ENCODE measurements at regions not wholly inside any gene's neighbourhood (a gene's known extent, or its start where the extent isn't known, plus 50 kb on each side); places are given as distances from the start of the nearest gene placed in this dataset.

- no peak for DNase-seq
These were observed 179.0 kb upstream of the IGF1 start for GRCh38 chr12:102659200-102659911.

- DNase-seq = no peak
These were observed 173.0 kb upstream of the IGF1 start for GRCh38 chr12:102653406-102653805.

- no peak for DNase-seq
These were observed 172.4 kb upstream of the IGF1 start for GRCh38 chr12:102652645-102653313.

- no peak for DNase-seq
These were observed 165.6 kb upstream of the IGF1 start for GRCh38 chr12:102645968-102646367.

DNA sequence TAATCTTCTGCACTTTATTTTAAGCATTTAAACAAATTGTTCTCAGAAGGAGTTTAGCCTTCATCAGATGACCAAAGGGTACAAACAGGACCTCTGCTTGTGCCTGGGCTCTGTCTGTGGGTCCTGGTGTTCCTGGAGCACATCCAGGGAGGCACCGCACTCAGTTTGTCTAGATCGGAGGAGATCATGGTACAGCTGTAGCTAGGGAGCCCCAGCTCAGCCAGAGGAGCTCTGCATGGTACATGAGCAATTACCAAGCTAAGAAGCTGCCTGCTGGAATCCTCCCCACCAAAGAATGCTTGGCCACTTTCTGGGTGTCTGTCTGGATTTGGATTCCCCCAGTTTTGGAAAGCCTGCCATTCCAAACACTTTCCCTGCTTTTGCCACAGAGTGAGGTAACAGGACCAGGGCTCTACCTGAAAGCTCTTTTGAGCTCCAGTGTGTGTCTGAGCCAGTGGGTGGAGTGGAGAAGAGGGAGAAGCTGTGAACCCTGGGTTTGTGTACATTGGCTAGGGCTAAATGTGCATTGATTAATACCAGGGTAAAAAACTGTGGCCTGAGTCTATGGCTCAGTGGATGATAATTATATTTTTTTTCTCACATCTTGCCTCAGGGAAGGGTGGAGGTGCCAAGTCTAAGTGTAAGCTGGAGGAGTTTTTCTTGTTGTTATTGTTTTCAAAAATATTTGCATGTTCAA, 163.7 kb upstream of the IGF1 start:
- DNase-seq = no peak

DNA sequence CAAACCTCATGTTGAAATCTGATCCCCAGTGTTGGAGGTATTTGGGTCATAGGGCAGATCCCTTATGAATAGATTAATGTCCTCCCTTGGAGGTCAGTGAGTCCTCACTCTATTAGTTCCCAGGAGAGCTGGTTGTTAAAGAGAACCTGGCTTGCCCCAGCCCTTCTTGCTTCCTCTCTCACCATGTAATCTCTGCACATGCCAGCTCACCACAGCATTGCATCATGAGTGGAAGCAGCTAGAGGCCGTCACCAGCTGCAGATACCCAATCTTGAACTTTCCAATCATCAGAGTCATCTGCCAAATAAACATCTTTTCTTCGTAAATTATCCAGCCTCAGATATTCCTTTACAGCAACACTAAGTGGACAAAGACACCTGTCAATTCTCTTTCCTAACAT, 161.8 kb upstream of the IGF1 start:
- DNase-seq = peak; percentile 20

DNA sequence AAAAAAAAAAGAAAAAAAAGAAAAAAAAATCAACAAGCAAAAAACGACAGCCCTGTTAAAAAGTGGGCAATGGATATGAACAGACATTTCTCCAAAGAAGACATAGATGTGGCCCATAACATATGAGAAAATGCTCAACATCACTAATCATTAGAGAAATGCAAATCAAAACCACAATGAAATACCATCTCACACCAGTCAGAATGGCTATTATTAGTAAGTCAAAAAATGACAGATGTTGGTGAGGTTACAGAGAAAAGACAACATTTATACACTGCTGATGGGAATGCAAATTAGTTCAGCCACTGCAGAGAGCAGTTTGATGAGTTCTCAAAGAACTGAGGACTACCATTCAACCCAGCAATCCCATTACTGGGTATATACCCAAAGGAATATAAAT, 160.3 kb upstream of the IGF1 start:
- peak; percentile 36 for DNase-seq

GRCh38 chr12:102638777-102639176, 158.4 kb upstream of the IGF1 start:
- DNase-seq = peak; percentile 60

GRCh38 chr12:102633981-102634605, 153.7 kb upstream of the IGF1 start:
- peak; percentile 82 for DNase-seq

GRCh38 chr12:102631274-102631673, 150.9 kb upstream of the IGF1 start:
- DNase-seq = peak; percentile 89

DNA sequence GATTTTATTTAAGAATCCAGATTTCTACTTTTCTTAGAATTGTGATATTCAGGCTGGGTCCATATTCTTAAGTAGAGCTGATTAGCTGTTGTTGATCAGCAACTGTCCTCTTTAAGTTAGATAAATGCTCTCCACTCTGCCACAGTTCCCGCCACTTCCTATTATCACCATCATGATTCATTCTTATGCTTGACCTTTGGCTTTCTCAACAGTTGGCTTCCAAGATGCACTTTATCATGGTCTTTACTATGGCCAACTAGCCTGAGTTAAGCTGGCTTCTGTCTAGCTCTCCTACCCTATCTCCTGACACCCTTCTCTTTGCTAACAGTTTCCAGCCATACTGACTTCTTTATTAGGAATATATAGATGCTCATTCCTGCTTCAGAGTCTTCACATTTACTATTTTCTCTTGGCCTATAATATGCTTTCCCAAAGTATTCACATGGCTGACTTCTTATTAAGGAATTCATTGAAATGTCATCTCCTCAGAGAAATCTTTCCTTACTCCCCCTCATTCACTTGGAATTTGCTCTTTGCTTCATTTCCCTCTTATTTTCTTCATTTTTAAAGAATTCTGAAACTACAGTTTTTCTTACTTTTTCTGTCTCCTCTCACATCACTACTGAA, 149.0 kb upstream of the IGF1 start:
- peak; percentile 66 for DNase-seq

GRCh38 chr12:102625819-102626218, 145.5 kb upstream of the IGF1 start:
- DNase-seq = no peak

DNA sequence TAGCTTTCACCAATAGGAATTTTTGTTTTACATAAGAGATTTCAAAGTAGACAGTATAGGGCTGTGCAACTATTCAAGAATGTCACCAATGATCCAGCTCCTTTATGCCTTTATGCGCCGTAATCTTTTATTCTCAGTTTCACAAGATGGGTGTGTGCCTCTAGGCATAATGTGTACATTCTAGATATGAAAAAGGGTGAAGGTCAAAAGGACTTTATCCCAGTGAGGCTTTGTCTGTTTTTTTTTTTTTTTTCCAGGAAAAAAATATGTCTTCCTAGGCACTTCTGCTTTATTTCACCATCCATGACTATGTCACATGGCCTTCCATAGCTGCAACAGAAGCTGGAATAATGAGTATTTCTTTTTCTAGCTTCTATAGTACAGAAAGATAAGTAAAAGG, 142.3 kb upstream of the IGF1 start:
- no peak for DNase-seq

DNA sequence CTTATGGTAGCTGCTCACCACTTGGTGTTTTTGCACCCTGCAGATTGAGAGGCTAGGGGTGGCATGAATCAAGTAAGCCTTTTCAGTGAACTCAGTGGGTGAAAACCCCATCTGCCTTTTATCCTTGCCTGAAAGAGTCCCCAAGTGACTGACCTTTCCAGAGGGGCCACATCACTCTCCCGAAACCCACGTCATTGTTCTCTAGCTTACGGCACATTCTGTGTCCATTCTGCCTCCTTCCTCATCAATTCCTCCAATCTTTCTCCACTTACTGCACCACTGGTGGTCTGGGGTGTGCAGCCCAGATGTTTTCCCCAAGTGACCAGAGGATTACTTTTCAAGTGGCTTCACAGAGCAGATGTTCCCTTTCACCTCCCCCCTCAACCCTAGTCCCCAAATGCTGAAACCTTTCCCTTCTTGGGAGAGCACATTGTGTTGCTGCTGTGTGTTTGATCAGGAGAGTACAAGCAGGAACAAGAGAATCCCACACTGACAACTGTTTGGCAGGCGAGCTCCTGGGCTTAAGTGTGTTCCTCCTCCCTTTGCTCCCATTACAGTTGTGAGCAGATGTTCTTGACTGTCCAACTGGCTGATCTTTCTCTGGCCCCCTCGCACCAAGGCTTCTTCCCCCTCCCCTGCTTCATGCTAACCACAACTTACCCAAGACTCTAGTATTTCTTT, 138.0 kb upstream of the IGF1 start:
- DNase-seq = no peak

DNA sequence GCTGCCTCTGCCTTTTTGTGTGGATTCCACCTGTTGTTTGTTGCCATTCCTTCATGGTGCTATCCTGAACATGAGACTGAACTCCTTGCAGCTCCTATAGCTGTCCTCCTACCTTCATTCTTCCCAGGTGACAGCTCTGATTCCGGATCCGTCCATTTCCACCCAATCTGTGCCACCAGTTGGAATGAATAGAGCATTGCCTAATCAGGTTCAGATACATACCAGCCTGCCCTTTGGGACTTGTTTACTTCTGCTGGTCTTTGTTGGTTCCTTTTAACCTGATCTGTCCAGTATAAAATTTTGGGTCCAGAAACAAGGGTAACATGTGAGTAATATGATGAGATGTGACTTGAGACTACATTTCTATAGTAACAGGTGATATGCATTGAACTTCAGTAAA, 136.3 kb upstream of the IGF1 start:
- no peak for DNase-seq

DNA sequence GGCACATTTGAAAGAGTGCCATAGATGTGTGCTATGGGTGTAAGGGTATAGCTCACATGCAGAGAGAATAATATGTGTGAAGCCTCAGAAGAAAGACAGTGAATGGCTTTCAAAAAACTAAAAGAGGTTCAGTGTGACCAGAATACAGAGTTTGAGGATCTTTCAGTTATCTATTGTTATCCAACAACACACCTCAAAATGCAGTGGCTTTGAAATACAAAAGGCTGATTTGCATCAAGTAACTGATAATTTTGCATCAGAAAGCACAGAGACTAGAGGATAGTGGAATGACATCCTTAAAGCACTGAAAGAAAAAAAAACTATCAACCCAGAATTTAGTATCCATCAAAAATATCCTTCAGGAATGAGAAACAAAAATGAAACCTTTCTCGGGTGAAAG, 131.6 kb upstream of the IGF1 start:
- DNase-seq = no peak

- DNase-seq = no peak
These were observed 129.6 kb upstream of the IGF1 start for GRCh38 chr12:102609996-102610395.

DNA sequence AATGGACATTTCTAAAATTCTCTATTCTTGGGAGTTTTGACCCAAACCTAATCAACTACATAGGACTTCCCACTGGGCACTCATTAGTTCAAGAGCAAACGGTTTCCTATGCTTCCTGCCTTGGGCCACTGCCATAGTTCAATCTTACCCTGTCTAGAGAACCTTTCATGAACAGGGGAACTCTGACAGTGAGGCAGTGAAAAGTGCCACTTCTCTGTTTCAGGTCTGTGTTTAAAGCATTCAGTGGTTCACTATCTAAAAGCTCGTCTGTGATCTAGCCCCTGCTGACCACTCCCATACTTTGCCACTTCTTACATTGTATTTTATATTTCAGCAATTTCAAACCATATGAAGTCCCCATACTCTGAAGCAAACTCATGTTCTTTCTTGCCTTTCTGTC, 122.7 kb upstream of the IGF1 start:
- DNase-seq = no peak

DNA sequence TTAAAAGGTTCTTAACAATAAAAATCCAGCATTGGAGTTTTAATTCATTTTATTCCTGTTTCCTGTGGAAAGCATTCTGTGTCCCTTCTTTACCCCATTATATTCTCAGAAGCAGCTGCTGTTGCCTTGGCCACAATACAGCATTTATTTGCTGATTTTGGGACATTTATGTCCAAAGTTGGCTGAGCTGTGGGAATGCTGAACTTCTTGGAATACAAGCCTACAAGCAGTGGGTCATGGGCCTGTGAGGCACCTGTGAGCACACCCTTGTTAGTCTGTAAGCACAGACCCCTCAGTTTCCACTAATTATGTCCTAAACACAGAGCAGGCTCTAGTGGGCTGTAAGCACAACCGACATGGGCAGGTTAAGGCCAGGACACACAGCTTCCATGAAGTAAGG, 122.2 kb upstream of the IGF1 start:
- DNase-seq = no peak

GRCh38 chr12:102601621-102602020, 121.3 kb upstream of the IGF1 start:
- no peak for DNase-seq

DNA sequence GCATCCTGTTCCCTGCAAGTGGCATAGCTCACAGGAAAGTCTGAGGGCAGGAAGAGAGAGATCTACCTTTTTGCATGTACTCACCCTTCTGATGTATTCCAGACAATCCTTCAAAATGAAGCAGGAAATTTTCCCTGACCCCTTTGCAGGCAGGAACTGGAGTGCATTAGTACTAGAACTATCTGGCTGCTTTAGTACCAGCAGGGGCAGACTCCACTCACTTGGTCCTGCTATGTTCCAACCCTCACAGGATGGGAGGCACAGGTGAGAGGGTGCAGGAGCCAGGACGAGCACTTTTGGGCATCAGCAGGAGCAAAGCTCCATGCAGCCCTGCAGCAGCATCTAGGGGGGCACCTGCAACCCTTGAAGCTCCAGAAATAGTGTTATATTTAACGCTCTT, 116.3 kb upstream of the IGF1 start:
- no peak for DNase-seq

- DNase-seq = no peak
These were observed 115.7 kb upstream of the IGF1 start for GRCh38 chr12:102596031-102596430.

Measured in fibroblast of skin of abdomen (primary cell).